ENCODE measurements at regions not wholly inside any gene's neighbourhood (a gene's known extent, or its start where the extent isn't known, plus 50 kb on each side); places are given as distances from the start of the nearest gene placed in this dataset.

GRCh38 chr10:33086100-33086499 lies 128.1 kb upstream of the ITGB1 start:
- no peak for DNase-seq
- no peak overlapping the region for H3K4me3 ChIP-seq (replicated peaks in 1 of 3; ENCODE audit: low read depth in 2 of 3, low read length in 3 of 3)
- H3K9me3 ChIP-seq (replicated peaks in 1 of 2; ENCODE audit: control insufficient read depth in 1 of 2, insufficient read depth in 1 of 2, low read length in 2 of 2), result peaks cover 0 to 10% of the 10 kb centered on the region in 2 donors
- no peaks in the 10 kb centered on the region for H3K4me1 ChIP-seq (ENCODE audit: control insufficient read depth in 1 of 2, insufficient read depth in 2 of 2, low read length in 2 of 2)
- Mint-ChIP-seq H3K36me3 (no peaks in the 10 kb centered on the region), H3K4me1 (no peaks in the 10 kb centered on the region), H3K9me3 (peaks cover 4 to 12% (median 8%) of the 10 kb centered on the region in 7 donors), H3K27me3 (ENCODE audit: low read depth in 3 of 3) (peaks cover 0 to 5% (median 4%) of the 10 kb centered on the region in 3 donors), H3K4me3 (no peak overlapping the region), H3K27ac (no peak overlapping the region)
- intact Hi-C loops (cut with micrococcal nuclease), result no loop called here
- no peak overlapping the region for H2AFZ ChIP-seq (ENCODE audit: insufficient read depth, low read depth, low read length, poor library complexity, severe bottlenecking)
- H3K4me2 ChIP-seq (replicated peaks; ENCODE audit: extremely low read depth, low read length, poor library complexity, severe bottlenecking), result no peak overlapping the region
- no peak overlapping the region for H3K9ac ChIP-seq (ENCODE audit: insufficient read depth, low read length, poor library complexity, severe bottlenecking)
- H3K27ac ChIP-seq (ENCODE audit: low read depth in 1 of 2, low read length in 2 of 2), result no peak overlapping the region
- no peaks in the 10 kb centered on the region for H3K36me3 ChIP-seq (replicated peaks in 1 of 2; ENCODE audit: control insufficient read depth in 1 of 2, insufficient read depth in 2 of 2, low read length in 2 of 2)
- H3K79me2 ChIP-seq (ENCODE audit: insufficient read depth, low read length), result no peaks in the 10 kb centered on the region
- no peak for TF ChIP-seq CTCF (IDR thresholded peaks at IDR 0.05)
- no peaks in the 10 kb centered on the region for H4K20me1 ChIP-seq (ENCODE audit: insufficient read depth, low read length)
- no peaks in the 10 kb centered on the region for H3K27me3 ChIP-seq (ENCODE audit: control insufficient read depth in 2 of 2, insufficient read depth in 2 of 2, low read length in 2 of 2)
- WGBS (ENCODE audit: insufficient coverage), result 100% methylated on average over 1 of the region's 5 CpGs

- TF ChIP-seq CTCF (IDR thresholded peaks at IDR 0.05), result no peak
- Histone ChIP-seq H3K9ac (ENCODE audit: insufficient read depth, low read length, poor library complexity, severe bottlenecking) (no peak overlapping the region), H3K9me3 (replicated peaks in 1 of 2; ENCODE audit: control insufficient read depth in 1 of 2, insufficient read depth in 1 of 2, low read length in 2 of 2) (peaks cover 0 to 10% of the 10 kb centered on the region in 2 donors), H3K4me2 (replicated peaks; ENCODE audit: extremely low read depth, low read length, poor library complexity, severe bottlenecking) (no peak overlapping the region), H3K36me3 (replicated peaks in 1 of 2; ENCODE audit: control insufficient read depth in 1 of 2, insufficient read depth in 2 of 2, low read length in 2 of 2) (no peaks in the 10 kb centered on the region), H3K27ac (ENCODE audit: low read depth in 1 of 2, low read length in 2 of 2) (no peak overlapping the region), H3K4me1 (ENCODE audit: control insufficient read depth in 1 of 2, insufficient read depth in 2 of 2, low read length in 2 of 2) (no peaks in the 10 kb centered on the region), H3K27me3 (ENCODE audit: control insufficient read depth in 2 of 2, insufficient read depth in 2 of 2, low read length in 2 of 2) (no peaks in the 10 kb centered on the region), H3K4me3 (replicated peaks in 1 of 3; ENCODE audit: low read depth in 2 of 3, low read length in 3 of 3) (no peak overlapping the region), H4K20me1 (ENCODE audit: insufficient read depth, low read length) (no peaks in the 10 kb centered on the region), H3K79me2 (ENCODE audit: insufficient read depth, low read length) (no peaks in the 10 kb centered on the region), H2AFZ (ENCODE audit: insufficient read depth, low read depth, low read length, poor library complexity, severe bottlenecking) (no peak overlapping the region)
- Mint-ChIP-seq H3K4me1 (no peaks in the 10 kb centered on the region), H3K4me3 (no peak overlapping the region), H3K27ac (no peak overlapping the region), H3K36me3 (no peaks in the 10 kb centered on the region), H3K9me3 (peaks cover 4 to 10% (median 7%) of the 10 kb centered on the region in 7 donors), H3K27me3 (ENCODE audit: low read depth in 3 of 3) (peaks cover 0 to 5% (median 4%) of the 10 kb centered on the region in 3 donors)
- DNase-seq, result no peak
- intact Hi-C loops (cut with micrococcal nuclease), result no loop called here
Observed at GRCh38 chr10:33085313-33085833, 127.3 kb upstream of the ITGB1 start.

All from CD14-positive monocyte (primary cell).